ENCODE measurements at regions not wholly inside any gene's neighbourhood (a gene's known extent, or its start where the extent isn't known, plus 50 kb on each side); places are given as distances from the start of the nearest gene placed in this dataset.

DNA sequence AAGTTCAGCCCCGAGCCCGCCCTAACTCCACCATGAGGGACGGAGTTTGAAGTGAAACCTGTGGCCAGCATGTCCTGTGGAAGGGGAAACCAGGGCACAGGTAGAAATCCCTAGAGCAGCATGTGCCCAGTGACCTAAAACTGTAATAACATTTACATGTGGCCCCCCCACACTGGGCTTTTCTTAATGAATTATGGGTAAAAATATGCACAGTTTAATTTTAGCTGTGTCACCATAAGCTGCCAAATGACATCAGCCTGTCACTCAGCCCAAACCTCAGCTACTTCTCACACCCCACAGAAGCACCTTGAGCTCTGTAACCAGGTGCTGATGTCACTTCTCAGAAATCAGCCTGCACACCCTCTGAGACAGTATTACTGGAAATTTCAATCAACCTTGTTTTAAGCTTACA is 50.0 kb upstream of the SLC19A1 start:
- DNase-seq (ENCODE audit: low read depth), result no peak

GRCh38 chr21:45592626-45593134 is 50.4 kb upstream of the SLC19A1 start:
- DNase-seq (ENCODE audit: low read depth), result no peak

GRCh38 chr21:45593162-45594022 is 50.1 kb upstream of the PCBP3 start:
- DNase-seq (ENCODE audit: low read depth), result peak; percentile 46
